ENCODE measurements at regions not wholly inside any gene's neighbourhood (a gene's known extent, or its start where the extent isn't known, plus 50 kb on each side); places are given as distances from the start of the nearest gene placed in this dataset.
A peak's percentile ranks its signal among the peaks of the same experiment; 100 is the strongest.

- no peaks in the 10 kb centered on the region for H3K36me3 ChIP-seq
- peaks cover 15% of the 10 kb centered on the region for H4K20me1 ChIP-seq (ENCODE audit: low read depth)
- no peak overlapping the region for H3K9ac ChIP-seq
- no peak overlapping the region for H3K27ac ChIP-seq
- Mint-ChIP-seq H3K9me3 (no peaks in the 10 kb centered on the region), H3K27ac (peak overlapping the region; percentile 65), H3K36me3 (peaks cover 6% of the 10 kb centered on the region), H3K4me1 (peaks cover 41% of the 10 kb centered on the region), H3K27me3 (ENCODE audit: insufficient read depth, low read depth) (peaks cover under 1% of the 10 kb centered on the region), H3K4me3 (no peak overlapping the region)
- H3F3A ChIP-seq (ENCODE audit: low read depth): no peaks in the 10 kb centered on the region
- no peaks in the 10 kb centered on the region for H3K27me3 ChIP-seq
- H3K79me2 ChIP-seq (ENCODE audit: low read depth): peaks cover 20% of the 10 kb centered on the region
- TF ChIP-seq EZH2 (IDR thresholded peaks at IDR 0.05) (no peak), EZH2phosphoT487 (IDR thresholded peaks at IDR 0.05) (no peak)
- TF ChIP-seq, protein P1, sequence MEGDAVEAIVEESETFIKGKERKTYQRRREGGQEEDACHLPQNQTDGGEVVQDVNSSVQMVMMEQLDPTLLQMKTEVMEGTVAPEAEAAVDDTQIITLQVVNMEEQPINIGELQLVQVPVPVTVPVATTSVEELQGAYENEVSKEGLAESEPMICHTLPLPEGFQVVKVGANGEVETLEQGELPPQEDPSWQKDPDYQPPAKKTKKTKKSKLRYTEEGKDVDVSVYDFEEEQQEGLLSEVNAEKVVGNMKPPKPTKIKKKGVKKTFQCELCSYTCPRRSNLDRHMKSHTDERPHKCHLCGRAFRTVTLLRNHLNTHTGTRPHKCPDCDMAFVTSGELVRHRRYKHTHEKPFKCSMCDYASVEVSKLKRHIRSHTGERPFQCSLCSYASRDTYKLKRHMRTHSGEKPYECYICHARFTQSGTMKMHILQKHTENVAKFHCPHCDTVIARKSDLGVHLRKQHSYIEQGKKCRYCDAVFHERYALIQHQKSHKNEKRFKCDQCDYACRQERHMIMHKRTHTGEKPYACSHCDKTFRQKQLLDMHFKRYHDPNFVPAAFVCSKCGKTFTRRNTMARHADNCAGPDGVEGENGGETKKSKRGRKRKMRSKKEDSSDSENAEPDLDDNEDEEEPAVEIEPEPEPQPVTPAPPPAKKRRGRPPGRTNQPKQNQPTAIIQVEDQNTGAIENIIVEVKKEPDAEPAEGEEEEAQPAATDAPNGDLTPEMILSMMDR (IDR thresholded peaks at IDR 0.05): no peak
- H3K9me3 ChIP-seq (ENCODE audit: low read depth): no peaks in the 10 kb centered on the region
- H3K4me1 ChIP-seq: peaks cover 25% of the 10 kb centered on the region
- H2AFZ ChIP-seq (replicated peaks): no peak overlapping the region
- DNase-seq (ENCODE audit: low spot score): no peak
- no peak overlapping the region for H3K4me2 ChIP-seq
- H3K4me3 ChIP-seq: no peak overlapping the region
These were observed 51.7 kb upstream of the TIAM1 start for GRCh38 chr21:31395791-31396190.

- no peaks in the 10 kb centered on the region for H3K9me3 ChIP-seq (ENCODE audit: low read depth)
- H3K9ac ChIP-seq: no peak overlapping the region
- TF ChIP-seq EZH2 (IDR thresholded peaks at IDR 0.05) (no peak), EZH2phosphoT487 (IDR thresholded peaks at IDR 0.05) (no peak)
- TF ChIP-seq, protein P1 (IDR thresholded peaks at IDR 0.05): no peak
- no peaks in the 10 kb centered on the region for H3K27me3 ChIP-seq
- no peak overlapping the region for H2AFZ ChIP-seq (replicated peaks)
- H3K9me3 Mint-ChIP-seq: no peaks in the 10 kb centered on the region
- H3K4me3 ChIP-seq: no peak overlapping the region
- H3K4me1 ChIP-seq: peaks cover 25% of the 10 kb centered on the region
- no peak overlapping the region for H3K4me2 ChIP-seq
- H3K27ac ChIP-seq: no peak overlapping the region
- H3K36me3 ChIP-seq: no peaks in the 10 kb centered on the region
- peaks cover 41% of the 10 kb centered on the region for H3K4me1 Mint-ChIP-seq
- no peaks in the 10 kb centered on the region for H3F3A ChIP-seq (ENCODE audit: low read depth)
- no peak overlapping the region for H3K4me3 Mint-ChIP-seq
- H3K27ac Mint-ChIP-seq: peak overlapping the region; percentile 47
- peaks cover 15% of the 10 kb centered on the region for H4K20me1 ChIP-seq (ENCODE audit: low read depth)
- H3K36me3 Mint-ChIP-seq: peaks cover 6% of the 10 kb centered on the region
- no peak for DNase-seq (ENCODE audit: low spot score)
- peaks cover 20% of the 10 kb centered on the region for H3K79me2 ChIP-seq (ENCODE audit: low read depth)
- H3K27me3 Mint-ChIP-seq (ENCODE audit: insufficient read depth, low read depth): peaks cover 3% of the 10 kb centered on the region
These were observed 51.2 kb upstream of the TIAM1 start for GRCh38 chr21:31395268-31395667.

DNA sequence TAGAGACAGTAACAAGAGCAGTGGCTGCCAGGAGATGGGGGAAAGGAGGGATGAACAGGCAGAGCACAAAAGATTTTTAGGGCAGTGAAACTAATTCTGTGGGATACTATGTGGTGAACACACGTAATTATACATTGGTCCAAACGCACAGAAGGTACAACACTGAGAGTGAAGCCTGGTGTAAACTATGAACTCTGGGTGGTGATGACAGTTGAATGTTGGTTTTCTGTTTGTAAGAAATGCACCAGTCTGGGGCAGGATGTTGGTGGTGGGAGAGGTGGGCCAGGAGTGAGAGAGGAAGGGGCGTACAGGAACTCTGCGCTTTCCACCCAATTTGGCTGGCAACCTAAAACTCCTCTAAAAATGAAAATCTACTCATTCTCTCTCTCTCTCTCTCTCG lies 50.2 kb upstream of the TIAM1 start:
- Histone ChIP-seq H3K4me1 (peaks cover 25% of the 10 kb centered on the region), H2AFZ (replicated peaks) (no peak overlapping the region), H3K27ac (no peak overlapping the region), H3F3A (ENCODE audit: low read depth) (no peaks in the 10 kb centered on the region), H3K9ac (no peak overlapping the region), H4K20me1 (ENCODE audit: low read depth) (peaks cover 15% of the 10 kb centered on the region), H3K27me3 (no peaks in the 10 kb centered on the region), H3K4me3 (no peak overlapping the region), H3K9me3 (ENCODE audit: low read depth) (no peaks in the 10 kb centered on the region), H3K36me3 (no peaks in the 10 kb centered on the region), H3K79me2 (ENCODE audit: low read depth) (peaks cover 17% of the 10 kb centered on the region), H3K4me2 (no peak overlapping the region)
- Mint-ChIP-seq H3K9me3 (no peaks in the 10 kb centered on the region), H3K36me3 (peaks cover 6% of the 10 kb centered on the region), H3K27ac (no peak overlapping the region), H3K4me3 (no peak overlapping the region), H3K27me3 (ENCODE audit: insufficient read depth, low read depth) (peaks cover 3% of the 10 kb centered on the region), H3K4me1 (peaks cover 36% of the 10 kb centered on the region)
- TF ChIP-seq EZH2 (IDR thresholded peaks at IDR 0.05): no peak
- TF ChIP-seq EZH2phosphoT487 (IDR thresholded peaks at IDR 0.05): no peak
- TF ChIP-seq, protein P1 (IDR thresholded peaks at IDR 0.05): no peak
- DNase-seq (ENCODE audit: low spot score): no peak
